T-helper 1 cell treated with Interleukin-12 subunit alpha and Interleukin-12 subunit beta and Interleukin-4 antibody, amounts not matched to agents 30 μg/mL and 1 μg/mL, for 36 hours (primary cell): ENCODE measurements at regions not wholly inside any gene's neighbourhood (a gene's known extent, or its start where the extent isn't known, plus 50 kb on each side); places are given as distances from the start of the nearest gene placed in this dataset.

Source experiments
- H3K27ac Mint-ChIP-seq: one replicate; pipeline ENCODE4 v1.8.0; 2021; ENCODE audit warnings: mild to moderate bottlenecking, mixed read lengths
- H3K27me3 Mint-ChIP-seq: one replicate; pipeline ENCODE4 v1.8.0; 2021; ENCODE audit warnings: low read depth, mixed read lengths
- H3K36me3 Mint-ChIP-seq: one replicate; pipeline ENCODE4 v1.8.0; 2021; ENCODE audit warnings: low read depth, mixed read lengths
- H3K4me1 Mint-ChIP-seq: one replicate; pipeline ENCODE4 v1.8.0; 2021; ENCODE audit warnings: low read depth, mixed read lengths
- H3K4me3 Mint-ChIP-seq: one replicate; pipeline ENCODE4 v1.8.0; 2021; ENCODE audit warnings: mild to moderate bottlenecking, moderate library complexity, mixed read lengths
- H3K9me3 Mint-ChIP-seq: one replicate; pipeline ENCODE4 v1.8.0; 2021; ENCODE audit warnings: mixed read lengths

GRCh38 chr9:129380961-129381401, 202.9 kb upstream of the IER5L start:
- no peak overlapping the region for H3K27ac Mint-ChIP-seq
- no peaks in the 10 kb centered on the region for H3K9me3 Mint-ChIP-seq
- no peaks in the 10 kb centered on the region for H3K36me3 Mint-ChIP-seq
- H3K4me3 Mint-ChIP-seq, result no peak overlapping the region
- H3K4me1 Mint-ChIP-seq, result no peaks in the 10 kb centered on the region
- H3K27me3 Mint-ChIP-seq, result peaks cover 8% of the 10 kb centered on the region

GRCh38 chr9:129379886-129380285, 201.8 kb upstream of the IER5L start:
- no peaks in the 10 kb centered on the region for H3K36me3 Mint-ChIP-seq
- H3K27me3 Mint-ChIP-seq, result peaks cover 18% of the 10 kb centered on the region
- no peaks in the 10 kb centered on the region for H3K9me3 Mint-ChIP-seq
- no peak overlapping the region for H3K4me3 Mint-ChIP-seq
- H3K27ac Mint-ChIP-seq, result no peak overlapping the region
- no peaks in the 10 kb centered on the region for H3K4me1 Mint-ChIP-seq

- no peaks in the 10 kb centered on the region for H3K36me3 Mint-ChIP-seq
- no peak overlapping the region for H3K27ac Mint-ChIP-seq
- no peaks in the 10 kb centered on the region for H3K4me1 Mint-ChIP-seq
- no peaks in the 10 kb centered on the region for H3K9me3 Mint-ChIP-seq
- no peak overlapping the region for H3K4me3 Mint-ChIP-seq
- H3K27me3 Mint-ChIP-seq, result peaks cover 20% of the 10 kb centered on the region
Observed at GRCh38 chr9:129379181-129379836, 201.2 kb upstream of the IER5L start.

- Mint-ChIP-seq H3K4me3 (no peak overlapping the region), H3K9me3 (no peaks in the 10 kb centered on the region), H3K4me1 (no peaks in the 10 kb centered on the region), H3K36me3 (no peaks in the 10 kb centered on the region), H3K27ac (no peak overlapping the region), H3K27me3 (peaks cover 20% of the 10 kb centered on the region)
Observed at GRCh38 chr9:129377931-129378661, 200.0 kb upstream of the IER5L start.

GRCh38 chr9:129377181-129377580, 199.1 kb upstream of the IER5L start:
- no peaks in the 10 kb centered on the region for H3K36me3 Mint-ChIP-seq
- H3K9me3 Mint-ChIP-seq, result no peaks in the 10 kb centered on the region
- peaks cover 17% of the 10 kb centered on the region for H3K27me3 Mint-ChIP-seq
- H3K4me3 Mint-ChIP-seq, result no peak overlapping the region
- H3K4me1 Mint-ChIP-seq, result no peaks in the 10 kb centered on the region
- H3K27ac Mint-ChIP-seq, result no peak overlapping the region

GRCh38 chr9:129375845-129376244, 197.8 kb upstream of the IER5L start:
- H3K36me3 Mint-ChIP-seq, result no peaks in the 10 kb centered on the region

GRCh38 chr9:129374651-129375050, 196.6 kb upstream of the IER5L start:
- Mint-ChIP-seq H3K9me3 (no peaks in the 10 kb centered on the region), H3K27ac (no peak overlapping the region), H3K4me1 (no peaks in the 10 kb centered on the region), H3K4me3 (no peak overlapping the region), H3K36me3 (no peaks in the 10 kb centered on the region), H3K27me3 (peaks cover 17% of the 10 kb centered on the region)

More at GRCh38 chr9:129375845-129376244, 197.8 kb upstream of the IER5L start:
- peaks cover 17% of the 10 kb centered on the region for H3K27me3 Mint-ChIP-seq
- no peak overlapping the region for H3K4me3 Mint-ChIP-seq
- H3K4me1 Mint-ChIP-seq, result no peaks in the 10 kb centered on the region
- no peak overlapping the region for H3K27ac Mint-ChIP-seq
- no peaks in the 10 kb centered on the region for H3K9me3 Mint-ChIP-seq

- no peaks in the 10 kb centered on the region for H3K4me1 Mint-ChIP-seq
- no peak overlapping the region for H3K27ac Mint-ChIP-seq
- H3K27me3 Mint-ChIP-seq, result peaks cover 17% of the 10 kb centered on the region
- no peaks in the 10 kb centered on the region for H3K36me3 Mint-ChIP-seq
- H3K9me3 Mint-ChIP-seq, result no peaks in the 10 kb centered on the region
- no peak overlapping the region for H3K4me3 Mint-ChIP-seq
Observed at GRCh38 chr9:129374231-129374630, 196.2 kb upstream of the IER5L start.

GRCh38 chr9:129373361-129373760, 195.3 kb upstream of the IER5L start:
- H3K4me1 Mint-ChIP-seq, result no peaks in the 10 kb centered on the region
- H3K9me3 Mint-ChIP-seq, result peaks cover 4% of the 10 kb centered on the region
- no peak overlapping the region for H3K4me3 Mint-ChIP-seq
- no peak overlapping the region for H3K27ac Mint-ChIP-seq
- H3K27me3 Mint-ChIP-seq, result peaks cover 20% of the 10 kb centered on the region
- peaks cover 2% of the 10 kb centered on the region for H3K36me3 Mint-ChIP-seq

- no peak overlapping the region for H3K4me3 Mint-ChIP-seq
Observed at GRCh38 chr9:129370770-129371169, 192.7 kb upstream of the IER5L start.

GRCh38 chr9:129368444-129368978, 190.4 kb upstream of the IER5L start:
- Mint-ChIP-seq H3K9me3 (peaks cover 4% of the 10 kb centered on the region), H3K36me3 (peaks cover 2% of the 10 kb centered on the region), H3K4me3 (no peak overlapping the region), H3K27me3 (peaks cover 9% of the 10 kb centered on the region), H3K4me1 (no peaks in the 10 kb centered on the region), H3K27ac (no peak overlapping the region)

More at GRCh38 chr9:129370770-129371169, 192.7 kb upstream of the IER5L start:
- peaks cover 2% of the 10 kb centered on the region for H3K36me3 Mint-ChIP-seq
- peaks cover 13% of the 10 kb centered on the region for H3K27me3 Mint-ChIP-seq
- H3K9me3 Mint-ChIP-seq, result peaks cover 4% of the 10 kb centered on the region
- H3K27ac Mint-ChIP-seq, result no peak overlapping the region
- no peaks in the 10 kb centered on the region for H3K4me1 Mint-ChIP-seq

- Mint-ChIP-seq H3K27me3 (peaks cover 9% of the 10 kb centered on the region), H3K4me1 (no peaks in the 10 kb centered on the region), H3K36me3 (peaks cover 2% of the 10 kb centered on the region), H3K9me3 (peaks cover 4% of the 10 kb centered on the region), H3K4me3 (no peak overlapping the region), H3K27ac (no peak overlapping the region)
Observed at GRCh38 chr9:129367287-129367686, 189.2 kb upstream of the IER5L start.

- H3K36me3 Mint-ChIP-seq, result peaks cover 2% of the 10 kb centered on the region
- no peak overlapping the region for H3K27ac Mint-ChIP-seq
- H3K4me3 Mint-ChIP-seq, result no peak overlapping the region
- H3K27me3 Mint-ChIP-seq, result peaks cover 9% of the 10 kb centered on the region
- no peaks in the 10 kb centered on the region for H3K4me1 Mint-ChIP-seq
- peaks cover 4% of the 10 kb centered on the region for H3K9me3 Mint-ChIP-seq
Observed at GRCh38 chr9:129365196-129365595, 187.1 kb upstream of the IER5L start.

- peaks cover 6% of the 10 kb centered on the region for H3K27me3 Mint-ChIP-seq
- H3K4me3 Mint-ChIP-seq, result no peak overlapping the region
- no peaks in the 10 kb centered on the region for H3K9me3 Mint-ChIP-seq
- H3K36me3 Mint-ChIP-seq, result no peaks in the 10 kb centered on the region
- no peak overlapping the region for H3K27ac Mint-ChIP-seq
- no peaks in the 10 kb centered on the region for H3K4me1 Mint-ChIP-seq
Observed at GRCh38 chr9:129363216-129363873, 185.3 kb upstream of the IER5L start.
